ENCODE measurements at regions not wholly inside any gene's neighbourhood (a gene's known extent, or its start where the extent isn't known, plus 50 kb on each side); places are given as distances from the start of the nearest gene placed in this dataset.

DNA sequence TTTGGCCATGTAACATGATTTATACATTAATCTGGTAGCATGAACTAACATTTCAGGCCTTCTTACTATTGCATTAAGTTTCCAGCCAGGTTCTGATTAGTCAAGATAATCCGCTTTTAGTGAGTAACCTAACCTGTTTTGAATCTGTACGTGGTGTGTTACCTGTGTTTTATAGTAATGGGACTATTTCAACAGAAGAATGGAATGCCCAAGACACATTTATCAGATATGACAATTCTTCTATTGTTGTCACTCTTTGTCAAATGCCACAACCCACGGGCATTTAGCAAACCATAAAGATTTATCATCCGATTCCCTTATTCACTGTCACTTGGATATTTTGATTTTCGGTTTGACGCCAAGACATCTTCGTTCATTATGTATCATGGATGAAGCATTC lies 117.9 kb downstream of the ETAA1 start:
- no peak for DNase-seq
- intact Hi-C loops (cut with DNase I): no loop called here
- no peak for ATAC-seq

DNA sequence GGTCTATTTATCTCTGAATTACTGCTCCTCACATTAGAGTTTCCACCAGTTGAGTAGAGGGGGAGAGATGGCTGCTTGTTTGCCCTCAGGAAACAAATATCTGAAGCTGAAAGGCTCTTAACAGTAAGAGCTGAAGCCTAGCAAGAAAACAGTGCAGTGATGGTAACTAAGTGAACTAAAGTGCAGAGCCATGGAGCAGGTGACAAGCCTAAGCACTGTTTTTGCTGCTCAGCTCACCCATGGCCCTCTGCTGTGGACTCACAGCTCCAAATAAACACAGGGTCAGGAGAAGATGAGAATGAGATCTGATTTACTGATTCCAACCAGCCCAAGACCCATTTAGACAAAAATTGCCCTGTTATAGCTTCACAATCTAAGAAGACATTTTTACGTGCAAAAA lies 118.4 kb downstream of the ETAA1 start:
- ATAC-seq: no peak
- no peak for DNase-seq
- intact Hi-C loops (cut with DNase I): no loop called here

DNA sequence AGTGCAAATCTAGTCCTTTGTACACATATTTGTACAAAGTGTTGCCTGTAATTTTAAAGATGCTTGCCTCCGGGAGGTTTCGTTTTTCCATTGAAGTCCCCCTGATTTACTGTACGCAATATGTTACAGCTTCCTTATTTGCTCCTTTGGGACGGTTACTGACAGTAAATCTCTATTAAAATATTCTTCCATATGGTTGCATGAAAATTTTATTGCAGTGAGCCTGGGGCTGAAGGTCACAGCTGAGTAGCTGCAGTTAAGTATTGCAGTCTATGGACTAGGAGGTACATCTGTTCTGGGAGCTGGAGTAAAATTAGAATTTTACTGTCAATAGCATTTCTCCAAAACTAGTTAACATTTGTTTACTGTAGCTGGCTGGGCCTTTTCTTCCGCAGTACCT lies 119.2 kb downstream of the ETAA1 start:
- intact Hi-C loops (cut with DNase I): no loop called here
- no peak for ATAC-seq

DNA sequence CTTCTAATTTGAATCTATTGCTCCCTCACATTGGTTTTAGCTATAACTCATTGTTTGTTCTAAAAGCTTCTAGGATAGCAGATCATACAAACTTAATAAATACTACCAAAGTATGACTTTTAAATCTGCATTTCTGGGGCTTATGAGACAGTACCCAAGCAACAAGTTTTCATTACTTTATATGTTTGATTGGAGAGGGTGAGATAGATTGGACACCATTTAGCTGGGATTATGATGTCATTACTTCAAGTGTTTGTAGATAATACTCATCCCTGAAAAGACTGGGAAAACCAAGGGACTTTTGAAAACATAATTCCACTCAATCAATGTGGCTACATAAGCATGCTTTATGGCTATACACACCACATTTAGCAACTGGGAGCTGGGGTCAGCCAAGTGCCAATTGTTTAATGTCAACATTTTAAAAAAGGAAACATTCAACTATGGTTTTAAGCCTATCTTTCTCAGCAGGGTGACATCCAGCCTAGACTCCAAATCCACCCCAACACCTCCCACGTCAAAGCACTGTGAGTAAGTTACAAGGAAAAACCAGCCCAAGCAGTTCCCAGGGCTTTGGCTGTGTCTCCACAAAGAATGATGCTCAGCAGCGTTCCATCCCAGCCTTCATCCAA lies 119.9 kb downstream of the ETAA1 start:
- peak in 1 of 2 donors; percentile 53 for ATAC-seq
- no peak for DNase-seq
- intact Hi-C loops (cut with DNase I): no loop called here

More for the DNA sequence above, 119.2 kb downstream of the ETAA1 start:
- DNase-seq: no peak

DNA sequence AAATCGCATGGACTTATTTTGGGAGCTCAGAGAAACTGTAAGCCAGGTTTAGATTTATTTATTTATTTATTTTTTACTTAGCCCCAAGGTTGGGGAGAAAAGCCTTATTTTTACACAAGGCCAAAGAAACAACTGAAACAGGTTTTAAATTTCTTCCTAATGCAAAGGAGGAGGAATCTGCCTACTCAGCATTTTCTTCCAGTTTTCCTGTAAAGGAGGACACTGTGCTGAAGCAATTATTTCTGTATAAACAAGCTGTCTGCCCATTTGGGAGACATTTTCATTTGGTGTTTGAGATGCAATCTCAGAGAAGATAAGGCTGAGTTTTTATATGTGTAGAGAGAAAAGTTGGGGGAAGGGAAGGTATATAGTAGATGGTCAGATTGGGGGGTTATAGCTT lies 125.0 kb downstream of the ETAA1 start:
- DNase-seq (no peak), ATAC-seq (no peak)
- intact Hi-C loops (cut with DNase I): no loop called here

DNA sequence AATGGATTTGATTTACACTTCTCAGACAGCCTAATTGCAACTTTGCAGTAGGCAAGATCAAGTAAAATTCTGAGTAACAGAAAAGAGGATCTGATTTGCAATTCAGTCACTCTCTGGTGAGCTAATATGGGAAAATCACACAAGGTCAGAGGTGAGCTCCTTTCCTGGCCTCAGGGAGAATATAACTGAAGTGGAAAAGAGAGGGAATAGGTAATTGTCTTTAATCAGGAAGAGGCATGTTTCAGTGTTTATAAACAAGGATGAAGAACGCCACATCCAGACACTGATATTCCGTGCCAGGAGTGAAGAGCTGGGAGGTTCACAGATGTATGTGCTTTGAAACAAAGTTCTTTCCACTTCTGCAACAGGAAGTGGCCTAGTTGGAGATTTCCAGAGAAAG lies 127.1 kb downstream of the ETAA1 start:
- DNase-seq (no peak), ATAC-seq (no peak)
- intact Hi-C loops (cut with DNase I): no loop called here

DNA sequence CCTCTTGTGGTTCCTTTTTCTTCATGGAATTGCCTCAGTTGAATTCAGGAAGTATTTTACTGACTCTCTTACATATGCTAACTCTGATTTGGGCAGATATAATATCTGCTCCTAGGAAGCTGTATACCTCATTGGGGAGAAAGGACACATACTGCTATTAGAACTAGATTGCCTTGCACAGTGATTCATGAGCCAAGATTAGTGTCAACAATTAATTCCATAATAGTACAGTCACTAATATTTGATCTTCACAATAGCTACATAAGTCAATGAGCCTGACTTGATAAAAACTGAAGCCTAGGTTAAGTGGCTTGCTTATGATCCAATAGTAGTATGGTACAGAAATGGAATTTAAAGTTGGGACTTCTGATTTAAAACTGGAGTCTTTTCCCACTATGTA lies 127.6 kb downstream of the ETAA1 start:
- DNase-seq: no peak
- intact Hi-C loops (cut with DNase I): no loop called here
- ATAC-seq: no peak

DNA sequence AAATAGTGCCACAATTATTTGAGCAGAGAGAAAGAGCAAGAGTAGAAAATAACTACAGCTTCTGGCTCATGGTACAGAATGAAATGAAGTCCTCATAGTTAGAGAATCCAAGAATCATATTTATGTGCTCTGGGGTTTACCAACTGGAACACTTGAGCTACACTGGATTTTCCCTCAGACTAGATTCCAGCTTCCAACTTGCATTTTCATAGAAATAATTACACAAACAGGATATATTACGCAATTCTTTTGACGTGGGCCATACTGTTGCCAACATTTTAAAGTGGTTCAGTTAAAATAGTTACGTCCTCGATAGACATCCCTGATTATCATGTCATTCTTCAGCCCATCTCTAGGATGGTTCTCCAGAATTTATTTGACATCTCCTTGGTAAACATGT lies 129.2 kb downstream of the ETAA1 start:
- intact Hi-C loops (cut with DNase I): no loop called here
- ATAC-seq: peak; percentile 61 to 78

DNA sequence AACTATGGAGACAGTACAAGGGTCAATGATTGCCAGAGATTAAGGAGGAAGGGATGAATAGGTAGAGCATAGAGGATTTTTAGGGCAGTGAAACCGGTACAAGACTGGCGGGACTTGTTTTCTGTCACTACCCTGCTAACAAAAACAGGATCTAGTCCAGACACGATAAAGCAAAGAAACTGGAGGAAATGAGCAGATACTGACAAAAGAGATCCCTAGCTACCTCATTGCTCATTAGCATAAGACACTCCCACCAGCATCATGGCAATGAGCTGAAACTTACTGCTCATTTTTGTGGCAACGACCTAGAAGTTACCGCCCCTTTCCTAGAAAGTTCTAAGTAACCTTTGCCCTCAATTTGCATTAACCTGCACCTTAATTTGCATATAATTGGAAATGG lies 131.2 kb downstream of the ETAA1 start:
- intact Hi-C loops (cut with DNase I): no loop called here
- ATAC-seq: no peak
- no peak for DNase-seq

More for the DNA sequence above, 129.2 kb downstream of the ETAA1 start:
- DNase-seq: no peak

DNA sequence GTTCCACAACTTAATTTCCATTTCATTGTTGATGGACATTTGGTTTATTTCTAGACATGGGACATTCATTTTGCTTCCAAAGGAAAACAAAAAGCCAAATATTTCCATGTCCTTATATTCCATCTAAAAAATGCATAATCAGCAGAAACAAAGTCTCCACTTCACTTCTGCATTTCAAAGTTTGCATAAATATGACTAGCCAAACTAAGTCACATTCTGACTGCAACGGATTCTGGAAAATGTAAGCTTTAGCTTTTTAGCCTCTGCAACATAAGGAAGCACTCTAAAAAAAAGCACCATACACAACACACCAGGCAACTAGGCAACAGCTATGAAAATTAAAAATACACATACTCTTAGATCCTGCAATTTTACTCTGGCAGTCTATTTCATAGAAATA lies 135.3 kb downstream of the ETAA1 start:
- DNase-seq: no peak
- no peak for ATAC-seq
- intact Hi-C loops (cut with DNase I): no loop called here

DNA sequence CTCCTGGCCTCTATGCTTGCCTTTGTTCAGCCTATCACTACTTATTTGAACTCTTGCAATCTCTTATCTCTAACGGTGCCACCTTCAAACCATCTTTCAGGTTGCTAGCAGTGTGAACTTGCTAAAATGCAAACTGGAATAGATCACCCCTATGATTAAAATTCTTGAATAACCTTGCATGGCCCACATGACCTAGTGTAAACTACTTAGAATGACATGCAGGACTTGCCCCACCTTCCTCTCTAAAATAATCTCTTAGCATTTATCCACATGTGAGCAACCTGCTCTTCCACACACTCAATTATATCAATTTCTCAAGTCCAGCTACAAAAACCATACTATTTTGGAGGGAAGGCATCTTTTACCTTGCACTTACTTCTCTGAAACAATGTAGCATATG lies 137.6 kb downstream of the ETAA1 start:
- ATAC-seq: no peak
- no peak for DNase-seq

DNA sequence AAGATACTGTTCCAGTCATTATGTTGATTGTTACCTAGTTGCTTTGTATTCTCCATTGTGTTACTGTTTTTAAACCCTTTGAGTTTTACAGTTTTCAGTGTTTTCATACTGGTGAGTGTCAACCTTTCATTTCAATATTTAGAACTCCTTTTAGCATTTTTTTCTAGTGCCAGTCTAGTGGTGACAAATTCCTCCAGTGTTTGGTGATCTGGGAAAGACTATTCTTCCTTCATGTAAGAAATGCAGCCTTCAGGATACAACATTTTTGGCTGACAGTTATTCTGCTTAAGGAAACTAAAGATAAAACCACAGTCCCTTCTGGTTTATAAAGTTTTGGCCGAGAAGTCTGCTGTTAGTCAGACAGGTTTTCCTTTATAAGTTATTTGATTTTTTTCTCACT lies 143.8 kb downstream of the ETAA1 start:
- no peak for ATAC-seq

More for the DNA sequence above, 137.6 kb downstream of the ETAA1 start:
- intact Hi-C loops (cut with DNase I): no loop called here

DNA sequence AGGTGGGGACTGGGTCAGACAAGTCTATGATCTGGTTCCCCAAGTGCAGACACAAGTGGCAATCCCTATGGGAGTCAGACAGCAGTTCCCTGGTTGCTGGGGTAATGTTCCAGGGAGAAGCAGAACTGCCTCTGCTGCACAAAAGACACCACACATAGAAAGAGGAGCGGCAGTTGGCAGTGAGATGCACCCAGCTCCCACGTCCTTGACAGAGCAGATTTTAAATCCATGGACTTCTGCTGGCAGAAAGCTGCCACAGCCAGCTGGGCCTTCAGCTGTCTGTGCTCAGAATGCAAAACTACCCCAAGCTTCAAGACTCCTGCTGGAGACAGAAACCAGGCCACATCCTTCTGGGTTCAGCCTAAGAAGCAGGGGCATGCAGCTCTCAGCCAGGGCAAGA lies 147.2 kb downstream of the ETAA1 start:
- intact Hi-C loops (cut with DNase I): no loop called here
- ATAC-seq (no peak), DNase-seq (no peak)

More for the DNA sequence above, 143.8 kb downstream of the ETAA1 start:
- DNase-seq: no peak
- intact Hi-C loops (cut with DNase I): no loop called here

DNA sequence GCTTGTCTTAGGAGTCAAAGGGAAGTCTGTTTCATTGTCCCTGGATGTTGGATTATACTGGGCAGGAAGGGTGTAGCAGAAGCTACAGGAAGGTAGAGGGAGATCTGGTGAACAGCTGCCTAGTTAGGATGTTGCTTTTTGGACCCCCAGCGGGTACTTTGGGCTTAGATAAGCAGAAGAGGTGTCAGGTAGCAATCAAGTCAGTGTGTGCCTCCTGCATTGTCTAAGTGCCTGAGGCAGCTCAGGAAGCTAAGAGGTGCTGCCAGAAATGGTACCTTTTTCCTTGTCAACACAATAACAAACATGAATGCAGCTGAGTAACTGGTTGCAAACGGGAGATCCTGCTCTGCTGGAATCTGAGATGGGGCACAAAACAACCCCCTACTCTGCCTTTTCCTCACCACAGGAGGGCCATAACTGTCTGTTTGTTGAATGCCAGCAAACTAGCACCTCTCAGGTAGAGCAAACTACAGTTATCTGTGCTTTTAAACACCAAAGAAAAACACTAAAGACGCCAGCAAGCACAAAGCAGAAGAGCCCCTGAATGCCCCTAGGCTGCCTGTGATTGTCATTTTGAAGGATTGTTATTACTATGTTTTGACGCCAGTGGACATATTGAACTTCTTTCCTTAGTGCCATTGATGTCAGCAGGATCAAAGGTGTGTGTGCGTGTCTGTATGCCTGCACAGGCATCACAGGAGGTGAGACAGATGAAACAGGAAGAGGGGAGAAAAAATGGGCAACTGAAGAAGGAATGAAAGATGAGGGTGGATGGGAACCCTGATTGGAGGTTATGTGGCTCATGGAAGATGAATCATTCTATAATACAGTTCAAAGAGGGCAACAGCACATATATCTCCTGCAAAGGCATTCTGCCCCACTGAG lies 151.4 kb downstream of the ETAA1 start:
- intact Hi-C loops (cut with DNase I): no loop called here
- ATAC-seq: no peak
- DNase-seq: no peak

DNA sequence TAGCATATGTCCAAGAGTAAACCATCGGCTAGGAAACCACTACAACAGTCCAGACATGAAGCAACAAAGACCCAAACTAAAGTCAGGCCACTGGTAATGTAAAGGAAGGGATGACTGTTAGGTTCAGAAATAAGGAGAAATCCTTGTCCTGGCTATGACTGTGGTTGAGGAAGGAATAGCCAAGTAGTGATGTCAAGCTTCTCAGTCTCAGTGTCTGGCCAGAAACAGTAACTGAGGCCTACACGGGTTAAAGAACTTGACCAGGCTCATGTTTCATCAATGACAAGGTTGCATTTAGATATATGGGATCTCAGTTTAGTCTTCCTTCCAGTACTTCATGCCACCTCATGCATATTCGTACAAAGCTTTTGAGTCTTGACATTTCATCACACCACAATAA lies 162.0 kb downstream of the ETAA1 start:
- intact Hi-C loops (cut with DNase I): no loop called here
- ATAC-seq (no peak), DNase-seq (no peak)

DNA sequence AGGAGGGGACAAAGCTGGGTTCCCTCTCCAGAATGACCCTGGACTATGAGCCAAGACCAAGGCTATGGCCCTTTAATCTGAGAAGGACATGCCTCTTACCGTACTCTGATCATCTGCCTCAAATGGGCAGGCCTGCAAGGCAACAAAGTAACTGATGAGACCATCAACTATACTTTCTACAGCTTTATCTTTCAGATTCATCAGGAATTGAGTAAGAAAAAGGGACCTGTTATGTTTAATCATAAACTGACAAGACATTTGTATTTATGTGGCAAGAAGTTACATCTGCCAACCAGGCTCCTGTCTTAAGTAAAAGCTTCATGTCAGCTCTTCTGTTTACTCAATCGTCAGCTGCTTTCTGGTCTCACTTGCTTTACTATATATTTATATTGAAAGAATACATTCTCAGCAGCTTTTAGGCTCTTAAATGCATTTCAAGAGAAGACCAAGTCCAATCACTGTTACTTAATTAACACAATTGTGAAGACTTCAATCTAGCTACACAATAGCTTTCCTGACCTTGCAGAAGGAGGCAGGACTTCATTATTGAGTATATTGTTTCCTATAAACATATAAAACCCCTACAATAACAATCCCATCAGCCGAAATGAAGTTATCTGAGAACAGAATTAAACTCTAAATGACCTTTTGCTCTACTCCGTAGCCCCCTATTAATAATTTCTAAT lies 163.8 kb downstream of the ETAA1 start:
- ATAC-seq: peak in 1 of 2 donors; percentile 20
- intact Hi-C loops (cut with DNase I): no loop called here
- DNase-seq: no peak

DNA sequence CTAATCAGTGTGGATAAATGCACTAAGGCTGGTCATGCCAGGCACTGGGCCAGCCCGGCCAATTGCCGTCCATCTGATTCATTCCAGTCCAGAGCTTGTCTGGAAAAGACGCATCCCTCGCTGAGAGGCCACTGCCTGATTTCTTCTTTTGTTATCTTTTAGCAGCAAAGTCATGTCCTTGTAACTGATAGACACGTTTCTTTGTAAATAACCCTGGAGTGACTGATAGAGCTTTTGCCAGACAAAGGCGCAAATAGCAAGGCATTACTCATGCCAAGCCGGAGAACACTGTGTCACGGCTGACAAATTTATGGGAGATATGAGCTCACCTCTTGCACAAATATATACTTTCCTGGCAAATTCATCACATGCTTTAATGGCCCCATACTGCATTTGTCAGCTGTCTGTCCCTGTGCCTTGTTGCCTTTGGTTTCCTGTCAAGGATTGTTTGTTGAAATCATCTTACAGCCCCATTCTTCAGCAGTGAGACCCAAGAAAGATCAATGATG lies 164.4 kb downstream of the ETAA1 start:
- intact Hi-C loops (cut with DNase I): no loop called here
- ATAC-seq (peak; percentile 88 to 94), DNase-seq (peak; percentile 83)

DNA sequence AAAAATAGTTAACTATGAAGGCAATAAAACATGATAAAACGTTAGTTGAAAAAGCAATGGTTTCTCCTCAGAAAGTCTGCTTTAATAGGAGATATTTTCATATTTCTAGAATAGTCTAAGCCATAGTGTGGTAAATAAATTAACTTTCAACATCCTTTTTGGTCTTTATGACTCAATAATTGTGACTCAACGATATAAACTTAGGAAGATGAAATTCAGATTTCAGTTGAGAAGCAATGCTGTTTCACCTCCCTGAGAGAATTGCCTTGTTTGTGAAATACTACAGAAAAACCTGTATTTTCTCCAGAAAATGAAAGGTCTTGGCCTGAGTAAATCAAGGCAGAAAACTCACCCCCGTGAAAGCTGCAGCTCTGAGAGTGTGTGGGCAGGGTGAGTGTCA lies 166.9 kb downstream of the ETAA1 start:
- DNase-seq (no peak), ATAC-seq (no peak)
- intact Hi-C loops (cut with DNase I): no loop called here

DNA sequence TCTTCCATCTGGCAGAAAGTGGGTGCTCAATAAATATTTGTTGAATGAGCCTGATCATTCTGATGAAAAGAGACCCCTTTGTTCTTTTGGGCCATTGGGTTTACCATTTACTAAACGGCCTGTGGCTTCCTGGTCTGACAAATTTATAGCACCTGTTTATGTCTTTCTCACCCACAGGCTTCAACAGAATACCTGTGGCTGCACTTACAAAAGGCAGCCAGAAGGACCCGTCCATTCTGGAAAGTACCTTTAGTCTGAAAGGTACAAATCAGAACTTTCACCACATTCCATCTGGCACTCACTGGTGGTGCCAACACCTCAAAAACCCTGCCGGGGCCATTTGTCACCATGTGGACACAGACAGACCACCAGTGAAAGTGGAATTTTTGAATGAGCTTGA lies 167.5 kb downstream of the ETAA1 start:
- intact Hi-C loops (cut with DNase I): no loop called here
- no peak for ATAC-seq
- no peak for DNase-seq

DNA sequence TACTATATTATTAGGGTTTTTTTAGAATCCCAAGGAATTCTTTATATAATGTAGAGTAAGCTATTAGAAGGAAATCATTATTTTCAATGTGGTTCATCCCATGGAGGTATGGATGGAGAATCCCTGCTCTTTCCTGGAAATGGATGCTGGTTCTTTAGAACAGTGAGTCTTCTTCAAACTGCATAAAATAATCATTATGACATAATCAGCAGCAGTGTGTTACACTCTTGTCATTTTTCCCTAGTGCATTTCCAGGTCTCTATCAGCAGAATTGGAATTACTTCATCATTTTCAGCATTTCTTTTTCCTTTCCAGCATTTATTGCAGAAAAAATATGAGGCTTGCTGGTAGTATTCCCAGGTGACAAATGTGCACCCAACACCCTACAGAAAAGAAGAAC lies 168.1 kb downstream of the ETAA1 start:
- no peak for ATAC-seq

More for the DNA sequence above, 168.1 kb downstream of the ETAA1 start:
- no peak for DNase-seq
- intact Hi-C loops (cut with DNase I): no loop called here

All from left cardiac atrium (tissue), 4 donors.